ENCODE measurements at regions not wholly inside any gene's neighbourhood (a gene's known extent, or its start where the extent isn't known, plus 50 kb on each side); places are given as distances from the start of the nearest gene placed in this dataset.

GRCh38 chr4:57378766-57379165, 268.6 kb upstream of the IGFBP7 start:
- Mint-ChIP-seq H3K27me3 (ENCODE audit: low read depth) (no peaks in the 10 kb centered on the region; the same call in none of the 2 replicates), H3K9me3 (peaks cover 13 to 20% of the 10 kb centered on the region in 2 experiments), H3K36me3 (ENCODE audit: insufficient read depth in 1 of 3, low read depth in 3 of 3) (peaks cover 7 to 22% (median 11%) of the 10 kb centered on the region in 3 experiments), H3K4me3 (no peak overlapping the region), H3K27ac (no peak overlapping the region), H3K4me1 (peaks cover 6 to 13% of the 10 kb centered on the region in 2 experiments)
- Histone ChIP-seq H2BK120ac (ENCODE audit: low read depth, low read length, poor library complexity, severe bottlenecking) (no peak overlapping the region), H4K5ac (ENCODE audit: insufficient read length, low read depth, low read length) (no peak overlapping the region), H4K8ac (replicated peaks; ENCODE audit: insufficient read length, low read depth, low read length) (no peak overlapping the region), H3K14ac (ENCODE audit: insufficient read depth, low read length) (no peak overlapping the region), H3K9me3 (ENCODE audit: control insufficient read depth, low read depth, low read length) (peaks cover 5% of the 10 kb centered on the region), H3K79me1 (ENCODE audit: insufficient read depth, low read depth, low read length, poor library complexity, severe bottlenecking) (no peaks in the 10 kb centered on the region), H3K23ac (ENCODE audit: insufficient read length, low read depth, low read length) (no peak overlapping the region), H2BK15ac (ENCODE audit: low read depth, low read length) (no peak overlapping the region), H3K4me2 (ENCODE audit: insufficient read depth, insufficient read length, low read length) (no peak overlapping the region), H4K91ac (ENCODE audit: insufficient read length, low read depth, low read length) (no peak overlapping the region), H2AK5ac (ENCODE audit: insufficient read length, low read length) (no peak overlapping the region), H3K18ac (ENCODE audit: insufficient read length, low read depth, low read length) (no peak overlapping the region), H3T11ph (ENCODE audit: low read length) (no peak overlapping the region), H3K27me3 (ENCODE audit: insufficient read depth, low read length) (no peaks in the 10 kb centered on the region), H3K4me1 (ENCODE audit: insufficient read depth, low read length) (no peaks in the 10 kb centered on the region), H3K4ac (ENCODE audit: low read depth, low read length) (no peak overlapping the region), H3K27ac (ENCODE audit: insufficient read length, low read depth, low read length) (no peak overlapping the region), H4K20me1 (ENCODE audit: control insufficient read depth, insufficient read depth, insufficient read length) (no peaks in the 10 kb centered on the region), H3K79me2 (ENCODE audit: insufficient read depth, low read length) (no peaks in the 10 kb centered on the region), H2BK5ac (ENCODE audit: insufficient read length, low read length) (no peak overlapping the region), H3K23me2 (ENCODE audit: insufficient read length, low read depth, low read length, poor library complexity, severe bottlenecking) (no peaks in the 10 kb centered on the region), H3K56ac (ENCODE audit: insufficient read length, low read depth, low read length) (no peak overlapping the region), H2AFZ (ENCODE audit: low read length) (no peak overlapping the region), H2BK20ac (ENCODE audit: low read depth, low read length, poor library complexity, severe bottlenecking) (no peak overlapping the region), H2BK12ac (ENCODE audit: insufficient read length, low read depth, low read length) (no peak overlapping the region), H3K9ac (ENCODE audit: extremely low read depth, insufficient read length, low read length) (no peak overlapping the region)
- no CpG with 5 or more reads among the region's 3 CpGs for WGBS (ENCODE audit: extremely low coverage, insufficient read length, low lambda C conversion rate)
- DNase-seq, result no peak
- no peak for TF ChIP-seq CTCF (conservative IDR thresholded peaks at IDR 0.05)
